ENCODE measurements at regions not wholly inside any gene's neighbourhood (a gene's known extent, or its start where the extent isn't known, plus 50 kb on each side); places are given as distances from the start of the nearest gene placed in this dataset.
"Not testable (repeated sequence)": the region's sequence is repeated elsewhere in the genome, so short reads cannot be mapped to it uniquely, and the experiment has no call there.

GRCh38 chr17:5753421-5753820, 169.1 kb upstream of the NLRP1 start:
- no peak for DNase-seq

- DNase-seq = no peak
Measured at GRCh38 chr17:5757314-5757907, 173.1 kb upstream of the NLRP1 start.

- DNase-seq = no peak
Measured at GRCh38 chr17:5758651-5759050, 174.3 kb upstream of the NLRP1 start.

GRCh38 chr17:5759501-5759925, 175.2 kb upstream of the NLRP1 start:
- DNase-seq = no peak

- DNase-seq = no peak
Measured at GRCh38 chr17:5762191-5762590, 177.9 kb upstream of the NLRP1 start.

- no peak for DNase-seq
Measured at GRCh38 chr17:5763595-5764306, 179.4 kb upstream of the NLRP1 start.

GRCh38 chr17:5769593-5770354, 185.5 kb upstream of the NLRP1 start:
- DNase-seq = peak; percentile 78

GRCh38 chr17:5770441-5771270, 186.3 kb upstream of the NLRP1 start:
- peak; percentile 55 for DNase-seq

GRCh38 chr17:5771271-5771577, 186.9 kb upstream of the NLRP1 start:
- not testable (repeated sequence) for DNase-seq

GRCh38 chr17:5772017-5772416, 187.7 kb upstream of the NLRP1 start:
- not testable (repeated sequence) for DNase-seq

DNA sequence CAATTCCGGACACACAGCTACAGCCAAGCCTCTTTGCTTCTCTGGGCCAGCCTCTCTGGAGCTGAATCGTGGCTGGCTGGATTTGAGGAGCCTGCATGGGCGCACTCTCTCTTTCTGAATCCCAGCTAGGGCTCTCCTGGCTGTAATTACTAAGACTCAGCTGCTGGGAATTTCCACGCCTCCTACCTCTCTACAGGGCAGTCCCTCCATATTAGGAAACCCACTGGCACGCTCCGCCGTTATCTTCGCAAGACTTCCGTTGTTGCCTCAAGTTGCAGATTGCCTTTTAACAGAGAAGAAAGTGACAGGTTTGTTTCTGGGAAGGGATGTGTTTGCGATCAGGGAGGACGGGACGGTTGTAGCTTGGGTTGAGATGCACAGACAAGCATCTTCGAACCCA, 188.4 kb upstream of the NLRP1 start:
- DNase-seq = no peak

DNA sequence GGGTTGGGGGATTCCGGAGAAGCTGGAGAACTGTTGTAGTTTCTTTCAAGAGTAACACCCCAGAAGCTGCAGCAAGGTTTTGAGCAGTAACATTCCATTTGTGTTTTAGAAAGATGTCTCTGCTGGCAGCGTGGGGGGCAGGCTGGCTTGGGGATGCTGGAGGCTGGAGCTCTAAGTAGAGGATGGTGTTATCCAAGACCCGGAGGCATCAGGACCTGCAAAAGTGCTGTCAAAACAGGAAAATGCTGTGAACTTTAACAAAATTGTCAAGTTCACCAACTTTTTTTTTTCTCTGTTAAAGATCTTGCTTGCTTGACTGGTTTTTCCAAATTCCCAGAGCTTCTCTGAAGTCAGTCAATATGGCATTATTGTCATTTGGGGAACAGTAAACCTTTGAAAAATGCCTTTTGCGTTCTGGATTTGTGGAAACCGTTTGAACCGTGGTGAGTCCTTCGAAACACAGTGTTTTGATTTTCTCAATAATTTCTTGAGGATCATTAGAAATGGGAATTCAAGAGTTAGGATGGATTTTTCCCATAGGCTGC, 189.6 kb upstream of the NLRP1 start:
- DNase-seq = no peak

- DNase-seq = no peak
Measured at GRCh38 chr17:5775098-5775497, 190.8 kb upstream of the NLRP1 start.

GRCh38 chr17:5780476-5780875, 196.2 kb upstream of the NLRP1 start:
- no peak for DNase-seq

- DNase-seq = no peak
Measured at GRCh38 chr17:5781236-5781927, 197.1 kb upstream of the NLRP1 start.

DNA sequence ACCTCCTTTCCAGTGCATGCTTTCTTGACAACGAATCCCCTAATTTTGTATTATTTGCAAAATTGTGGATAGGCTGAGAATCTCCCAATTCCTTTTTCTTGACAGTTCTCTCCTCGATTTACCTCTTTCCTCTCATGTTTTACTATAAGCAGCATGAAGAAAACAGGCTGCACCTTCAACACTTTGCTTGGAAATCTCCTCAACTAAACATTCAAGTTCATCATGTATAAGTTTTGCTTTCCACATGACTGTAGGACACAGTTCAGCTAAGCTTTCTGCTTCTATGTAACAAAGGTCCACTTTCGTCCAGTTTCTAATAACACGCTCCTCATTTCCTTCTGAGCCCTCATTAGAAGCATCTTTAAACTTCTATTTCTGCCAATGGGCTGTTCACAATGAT, 199.0 kb upstream of the NLRP1 start:
- no peak for DNase-seq

GRCh38 chr17:5783851-5784250, 199.5 kb upstream of the NLRP1 start:
- no peak for DNase-seq

DNA sequence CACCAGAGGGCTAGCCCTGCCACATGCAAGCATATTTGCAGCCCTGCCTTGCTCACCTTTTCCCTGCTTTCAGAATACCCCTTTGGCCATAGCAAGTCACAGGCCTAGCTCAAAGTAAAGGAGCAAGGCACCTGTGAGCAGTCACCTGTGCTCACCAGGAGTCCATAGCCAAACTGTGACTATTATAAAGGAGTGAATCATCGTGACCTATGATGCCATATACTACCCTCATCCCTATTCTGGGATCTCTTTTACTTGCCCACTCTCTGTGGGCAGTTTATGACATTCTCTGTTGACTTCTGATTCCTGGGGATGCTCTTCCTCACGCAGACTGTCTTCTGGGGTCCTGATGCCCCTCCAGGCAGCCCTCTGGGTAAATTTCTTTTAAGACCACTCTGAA, 200.5 kb upstream of the NLRP1 start:
- no peak for DNase-seq

DNA sequence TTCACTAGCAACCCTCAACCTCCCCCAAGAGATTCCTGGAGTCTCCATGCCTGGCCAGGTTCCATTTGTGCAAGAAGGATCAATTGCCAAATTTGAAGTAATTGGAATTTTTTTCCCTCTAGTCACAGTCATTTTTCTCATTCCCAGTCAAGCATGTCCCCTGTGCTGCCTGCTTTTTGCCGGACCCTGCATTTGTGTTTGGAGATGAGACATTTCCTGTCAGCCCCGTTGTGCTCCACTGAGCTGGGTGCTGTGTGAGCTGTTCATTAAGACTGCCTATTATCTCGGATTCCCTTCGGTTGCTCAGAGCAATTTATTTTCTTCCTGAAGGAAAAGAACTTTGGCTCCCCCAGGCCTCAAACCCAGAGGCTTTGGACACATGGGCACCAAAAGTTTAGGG, 201.0 kb upstream of the NLRP1 start:
- DNase-seq = no peak

GRCh38 chr17:5785867-5786509, 201.7 kb upstream of the NLRP1 start:
- no peak for DNase-seq

DNA sequence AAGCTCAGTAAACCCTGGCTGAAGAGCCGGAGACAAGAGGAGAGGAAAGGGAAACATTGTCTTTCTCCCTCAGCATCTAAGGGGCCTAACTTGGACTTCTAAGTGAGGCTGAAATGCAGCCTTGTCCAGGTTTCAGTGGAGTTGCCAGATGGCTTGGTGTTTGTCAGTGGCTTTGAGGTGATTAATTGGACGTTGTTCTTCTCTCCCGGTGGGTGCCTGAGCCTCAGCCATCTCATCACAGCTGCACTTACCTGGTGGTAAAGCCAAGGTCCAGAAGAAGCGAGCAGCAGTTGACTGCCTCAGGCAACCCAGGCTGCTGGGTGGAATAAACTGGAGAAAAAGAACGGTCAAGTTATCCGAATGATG, 202.2 kb upstream of the NLRP1 start:
- no peak for DNase-seq
